ENCODE measurements at regions not wholly inside any gene's neighbourhood (a gene's known extent, or its start where the extent isn't known, plus 50 kb on each side); places are given as distances from the start of the nearest gene placed in this dataset.

DNA sequence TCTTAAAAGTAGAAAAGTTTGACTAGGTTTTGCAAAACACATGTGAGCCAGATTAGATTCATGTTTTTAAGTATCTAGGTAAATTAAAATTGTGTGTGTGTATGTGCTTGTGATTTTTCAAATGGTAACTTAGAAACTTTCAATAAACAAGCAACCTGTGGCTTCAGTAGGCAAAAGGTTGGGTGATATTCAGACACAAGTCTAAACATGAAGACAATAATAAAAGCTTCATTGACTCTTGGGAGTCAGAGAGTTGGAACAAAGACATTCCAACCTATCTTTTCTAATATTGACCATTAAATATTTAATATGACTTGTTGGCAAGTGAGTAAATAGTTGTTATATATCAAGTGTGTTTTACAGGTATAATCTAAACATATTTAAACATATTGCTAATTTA is 1049.6 kb upstream of the ADGRL4 start:
- DNase-seq = no peak
- no peak for ATAC-seq

DNA sequence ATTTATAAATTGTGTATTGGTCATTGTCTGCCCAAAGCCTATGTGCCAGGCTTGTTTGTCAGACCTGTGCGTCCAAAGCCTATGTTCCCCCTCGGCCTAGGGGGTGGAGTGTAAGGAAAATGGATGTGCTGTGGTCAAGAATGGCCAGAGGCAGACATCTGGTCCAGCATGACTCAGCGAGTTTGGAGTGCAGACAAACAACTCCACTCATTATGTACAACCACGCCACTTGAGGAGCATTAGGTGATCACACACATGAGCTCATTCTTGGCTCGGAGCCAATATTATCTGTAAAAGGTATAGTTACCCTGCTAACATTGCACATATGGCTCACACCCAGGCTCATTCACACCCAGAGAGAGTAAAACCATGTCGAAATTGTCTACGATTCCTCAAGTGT is 1047.6 kb upstream of the ADGRL4 start:
- no peak for ATAC-seq
- DNase-seq = no peak

DNA sequence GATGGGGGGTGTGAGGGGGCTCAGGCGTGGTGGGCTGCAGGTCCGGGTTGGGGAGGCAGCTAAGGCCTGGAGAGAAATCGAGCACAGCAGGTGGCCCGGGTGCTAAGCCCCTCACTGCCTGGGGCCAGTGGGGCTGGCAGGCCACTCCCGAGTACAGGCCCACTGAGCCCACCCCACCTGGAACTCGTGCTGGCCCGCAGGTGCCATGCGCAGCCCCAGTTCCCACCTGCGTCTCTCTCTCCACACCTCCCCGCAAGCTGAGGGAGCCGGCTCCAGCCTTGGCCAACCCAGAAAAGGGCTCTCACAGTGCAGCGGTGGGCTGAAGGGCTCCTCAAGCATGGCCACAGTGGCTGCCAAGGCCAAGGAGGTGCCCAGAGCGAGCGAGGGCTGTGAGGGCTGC is 1047.1 kb upstream of the ADGRL4 start:
- DNase-seq = no peak
- no peak for ATAC-seq

DNA sequence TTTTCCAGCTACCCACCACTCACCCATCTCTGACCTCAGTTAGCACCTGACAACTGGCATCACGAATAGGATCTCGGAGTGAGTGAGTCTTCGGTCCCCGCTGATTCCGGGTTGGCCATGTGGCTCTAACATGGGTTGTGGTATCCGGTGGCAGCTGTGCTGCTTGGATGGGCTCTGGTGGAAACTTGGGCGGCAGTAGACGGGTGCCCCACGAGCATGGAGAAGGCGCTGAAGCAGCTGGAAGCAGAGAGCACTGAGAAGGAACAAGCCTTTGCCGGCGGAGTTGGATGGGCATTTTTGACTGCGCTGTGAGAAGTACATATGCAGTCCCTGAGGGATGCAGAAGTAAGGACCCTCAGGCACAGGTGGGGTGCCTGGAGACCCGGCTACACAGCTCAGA is 1044.0 kb upstream of the ADGRL4 start:
- DNase-seq = no peak

DNA sequence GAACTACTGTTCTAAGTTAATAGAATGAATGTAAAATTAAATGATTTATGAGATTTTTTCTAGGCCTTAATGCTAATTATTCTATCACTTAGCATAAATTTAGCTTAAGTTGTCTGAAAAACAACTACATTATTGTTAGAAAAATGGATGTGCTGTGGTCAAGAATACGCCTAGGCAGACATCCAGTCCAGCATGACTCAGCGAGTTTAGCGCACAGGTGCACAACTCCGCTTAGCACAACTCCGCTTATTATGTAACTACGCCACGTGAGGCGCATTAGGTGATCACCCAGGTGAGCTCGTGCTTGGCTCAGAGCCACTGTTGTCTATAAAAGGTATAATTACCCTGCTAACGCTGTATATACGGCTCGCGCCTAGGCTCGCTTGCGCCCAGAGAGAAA is 1043.6 kb upstream of the ADGRL4 start:
- ATAC-seq = no peak
- DNase-seq = no peak

More for the DNA sequence above, 1044.0 kb upstream of the ADGRL4 start:
- no peak for ATAC-seq

DNA sequence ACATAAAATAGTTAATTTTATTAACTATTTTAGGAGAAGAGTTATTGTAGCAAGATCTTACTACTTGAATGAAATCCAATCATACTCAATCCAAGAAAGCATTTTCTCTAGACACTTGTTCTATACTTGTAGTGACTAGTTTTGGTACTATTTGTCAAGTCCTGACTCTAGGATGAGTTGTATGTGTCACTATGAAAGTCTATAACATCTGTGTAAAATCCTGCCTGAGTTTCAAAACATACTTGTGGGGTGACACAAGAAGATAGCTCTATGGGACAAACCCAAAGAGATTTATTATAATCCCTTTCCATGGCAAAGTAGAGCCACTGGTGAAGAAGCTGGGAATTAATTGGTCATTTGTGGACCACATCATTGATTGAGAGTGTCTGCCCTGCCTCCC is 1042.2 kb upstream of the ADGRL4 start:
- DNase-seq (no peak), ATAC-seq (no peak)

DNA sequence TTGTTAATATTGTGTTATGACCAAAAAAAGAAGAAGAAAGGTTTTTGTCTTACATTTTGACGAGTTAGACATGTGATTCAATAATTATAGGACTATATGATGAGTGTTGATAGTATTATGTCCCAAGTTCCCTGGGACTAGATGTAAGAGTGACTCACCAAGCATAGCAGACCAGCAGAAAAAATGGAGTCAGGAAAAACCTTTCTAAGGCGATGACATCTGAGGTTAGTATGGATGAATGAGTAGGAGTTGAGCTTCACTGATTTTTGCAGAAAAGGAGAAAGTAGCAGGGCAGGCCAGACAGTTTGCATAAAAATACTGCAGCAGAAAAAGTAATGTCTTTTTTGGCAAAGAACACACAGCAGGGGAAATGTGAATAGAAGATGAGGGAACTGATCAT is 1041.3 kb upstream of the ADGRL4 start:
- no peak for ATAC-seq
- DNase-seq = no peak

DNA sequence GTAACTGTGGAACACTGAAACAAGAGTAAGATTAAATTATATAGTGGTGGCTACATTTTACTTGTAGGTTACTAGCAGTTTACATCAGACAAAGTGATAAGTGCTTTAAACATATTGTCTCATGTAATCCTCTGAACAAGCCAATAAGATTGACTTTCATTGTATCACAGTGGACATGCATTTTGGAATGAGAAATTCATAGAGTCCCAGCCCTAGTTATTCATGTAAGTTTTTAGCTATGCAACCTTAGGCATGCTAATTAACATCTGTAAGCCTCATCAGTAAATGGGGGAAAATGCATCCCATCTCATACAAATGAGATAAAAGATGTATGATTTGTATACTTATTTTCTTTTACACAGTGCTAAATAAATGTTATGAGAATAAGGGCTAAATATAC is 1038.1 kb upstream of the ADGRL4 start:
- DNase-seq = no peak

DNA sequence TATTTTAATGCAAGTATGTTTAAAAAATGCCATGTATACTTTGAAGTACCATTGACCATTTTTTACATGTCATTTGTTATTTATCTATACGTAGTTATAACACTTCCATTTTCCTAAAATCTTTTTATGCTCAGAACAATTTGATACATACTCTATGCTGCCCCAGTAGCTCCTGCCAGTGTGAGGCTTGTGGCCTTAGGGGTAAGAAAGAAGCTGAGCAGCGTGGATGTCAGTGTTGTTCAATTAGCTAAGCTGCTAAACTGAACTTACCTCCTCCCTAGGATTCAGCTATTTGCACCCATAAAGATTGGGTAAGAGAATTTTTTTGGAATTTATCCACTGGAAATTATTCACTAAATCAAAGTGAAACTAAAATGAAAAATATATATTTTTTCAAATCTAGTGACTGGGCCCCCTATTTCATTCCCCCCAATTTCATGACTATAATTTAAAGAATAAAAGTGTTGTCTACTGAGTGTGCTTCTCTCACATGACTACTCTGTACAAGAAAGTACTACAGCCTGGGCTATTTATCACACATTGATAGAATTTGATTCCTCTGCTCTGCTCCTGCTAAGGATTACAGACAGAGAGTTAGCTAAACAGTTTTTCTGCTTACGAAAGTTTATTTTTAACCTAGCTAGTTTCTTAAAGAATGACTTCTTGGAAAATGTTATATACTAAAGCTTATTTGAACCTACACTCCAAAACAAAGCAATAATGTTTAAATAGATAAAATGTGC is 1030.3 kb upstream of the ADGRL4 start:
- DNase-seq = no peak
- no peak for ATAC-seq

More for the DNA sequence above, 1038.1 kb upstream of the ADGRL4 start:
- ATAC-seq = no peak

DNA sequence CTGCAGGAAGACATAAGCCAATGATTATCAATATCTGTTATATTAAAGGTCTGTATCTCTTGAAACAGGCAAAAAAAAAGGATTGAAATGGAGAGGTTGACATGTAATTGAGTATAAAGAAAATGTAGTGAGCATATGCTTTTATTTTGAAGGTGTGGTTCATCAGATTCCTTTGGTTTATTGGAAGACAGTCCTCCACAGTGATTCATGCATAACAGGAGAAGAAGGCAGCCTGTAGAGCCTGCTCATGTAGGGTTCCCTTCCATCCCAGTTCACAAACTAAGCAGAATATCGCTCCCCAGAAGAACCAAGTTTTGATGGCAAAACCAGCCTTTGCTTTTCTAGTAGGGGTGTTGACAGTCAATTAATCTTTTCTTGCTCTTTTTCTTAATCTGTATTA is 1016.8 kb upstream of the ADGRL4 start:
- no peak for ATAC-seq

DNA sequence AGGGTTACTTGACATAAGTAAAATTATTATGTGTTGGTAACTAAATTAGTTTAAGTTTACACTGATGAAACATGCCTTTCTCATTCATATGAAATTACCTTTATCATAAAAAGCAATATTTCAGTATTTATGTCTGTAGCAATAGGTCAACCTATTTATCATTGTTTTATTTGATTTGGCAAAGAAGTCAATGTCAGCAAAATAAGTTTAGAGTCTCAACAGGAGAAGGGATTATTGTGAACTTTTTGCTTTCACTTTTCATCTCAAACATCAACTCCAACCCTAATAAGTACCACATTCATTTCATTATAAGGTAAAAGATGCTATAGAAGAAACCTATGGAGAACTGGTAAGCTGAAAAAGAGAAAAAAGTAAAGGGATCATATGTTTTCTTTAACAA is 1015.4 kb upstream of the ADGRL4 start:
- DNase-seq = no peak

More for the DNA sequence above, 1016.8 kb upstream of the ADGRL4 start:
- DNase-seq = no peak

DNA sequence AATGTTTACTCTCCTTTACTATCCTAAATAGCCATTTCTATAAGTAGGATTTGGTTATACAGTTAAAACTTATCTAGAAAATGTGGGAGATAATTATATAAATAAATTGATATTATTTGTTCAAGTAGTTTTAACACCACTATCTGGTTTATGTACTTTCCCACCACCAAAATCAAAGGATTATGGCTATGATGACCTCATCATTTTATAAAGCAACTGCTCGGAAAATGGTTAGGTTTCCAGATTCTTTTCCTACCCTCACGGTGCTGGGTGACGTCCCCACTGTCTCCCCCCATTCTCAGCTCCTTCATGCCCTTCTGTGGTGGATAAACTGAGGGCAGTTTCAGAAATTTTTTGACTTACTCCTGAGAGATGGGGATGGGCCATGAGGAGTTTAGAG is 1011.8 kb upstream of the ADGRL4 start:
- DNase-seq (no peak), ATAC-seq (no peak)

More for the DNA sequence above, 1015.4 kb upstream of the ADGRL4 start:
- no peak for ATAC-seq

DNA sequence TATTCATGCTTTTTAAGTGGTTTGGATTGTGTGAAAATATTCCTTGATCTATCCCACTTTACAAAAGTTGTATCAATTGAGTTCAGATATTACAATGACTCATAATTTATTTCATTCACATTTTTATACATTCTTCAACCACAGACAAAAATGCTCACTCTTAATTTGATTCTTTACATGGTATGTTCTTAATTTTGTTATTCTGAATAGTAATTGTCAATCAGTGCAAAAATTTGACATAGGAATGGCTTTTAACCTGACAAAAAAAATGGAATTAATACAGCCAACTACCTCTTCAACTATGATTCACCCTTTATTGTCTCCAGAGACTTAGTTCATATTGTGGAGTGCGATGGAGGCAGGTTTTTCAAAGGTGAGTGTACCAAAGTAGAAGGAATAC is 1002.4 kb upstream of the ADGRL4 start:
- no peak for ATAC-seq
- DNase-seq = no peak

DNA sequence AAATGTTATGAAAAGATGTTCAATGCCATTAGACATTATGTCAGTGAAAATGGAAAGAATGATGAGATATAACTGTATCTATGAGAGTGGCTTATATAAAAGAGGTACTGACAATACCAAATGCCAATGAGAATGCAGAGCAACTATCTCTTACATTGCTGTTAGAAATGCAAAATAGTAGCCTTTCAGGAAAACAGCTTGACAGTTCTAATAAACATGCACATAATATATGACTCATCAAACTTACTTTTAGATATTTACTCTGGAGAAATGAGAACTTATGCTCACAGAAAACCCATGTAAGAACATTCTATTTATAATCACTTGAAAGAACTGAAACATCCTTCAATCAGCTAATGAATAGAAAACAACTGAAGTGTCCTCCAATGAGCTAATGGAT is 996.7 kb upstream of the ADGRL4 start:
- ATAC-seq (no peak), DNase-seq (no peak)

DNA sequence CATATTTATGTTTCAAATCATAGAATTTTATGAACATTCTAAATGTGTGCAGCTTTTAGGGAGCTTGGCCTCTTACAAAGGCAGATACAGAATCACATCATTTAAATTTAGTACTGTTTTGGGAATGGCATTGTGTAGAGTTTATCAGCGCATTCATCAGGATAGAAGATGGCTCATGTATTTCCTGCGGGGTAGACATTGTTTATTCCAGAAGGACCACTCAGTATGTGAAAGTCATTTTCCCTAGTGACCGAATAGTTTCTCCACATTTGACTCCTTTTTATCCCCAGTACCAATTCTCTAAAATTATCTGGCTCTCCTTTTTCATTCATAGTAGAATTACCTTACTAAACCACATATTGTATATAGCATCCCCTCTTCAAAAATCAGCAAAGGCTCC is 981.9 kb upstream of the ADGRL4 start:
- DNase-seq (no peak), ATAC-seq (no peak)

DNA sequence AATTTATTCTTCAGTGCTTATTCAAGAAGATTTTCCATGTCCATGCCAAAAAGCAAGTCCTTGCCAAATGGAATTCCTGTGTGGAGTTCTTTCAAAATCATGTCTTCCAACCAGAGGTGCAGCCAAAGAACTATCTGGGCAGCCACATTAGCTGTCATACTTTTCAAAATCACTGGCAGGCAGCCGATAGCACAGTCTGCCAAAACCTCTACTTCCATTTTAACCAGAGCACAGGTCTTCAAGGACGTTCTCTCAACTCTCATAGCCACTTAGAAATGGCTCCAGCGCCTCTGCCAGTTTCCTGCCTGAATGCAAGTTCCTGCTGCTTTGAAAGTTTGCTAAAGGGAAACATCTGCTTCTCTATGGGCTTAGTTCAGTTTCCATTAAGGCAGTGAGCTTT is 975.7 kb upstream of the ADGRL4 start:
- ATAC-seq = no peak
- DNase-seq = no peak

DNA sequence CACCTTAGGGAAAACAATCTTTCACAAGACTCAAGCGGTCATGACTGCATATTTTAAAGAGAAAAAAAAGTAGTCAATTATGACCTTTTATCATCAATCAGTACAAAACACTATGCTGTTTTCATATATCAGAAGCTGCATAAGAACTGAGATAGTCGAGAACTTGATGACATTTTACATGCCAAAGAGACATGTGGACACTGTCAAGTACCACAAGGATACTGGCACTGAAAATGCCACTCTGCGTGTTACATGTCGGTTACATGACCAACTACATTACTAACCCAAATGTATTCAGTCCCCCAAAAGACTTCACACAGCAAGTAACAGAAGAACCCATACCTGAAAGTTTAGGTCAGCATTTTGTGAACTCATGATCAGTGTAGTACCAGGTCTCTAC is 975.0 kb upstream of the ADGRL4 start:
- DNase-seq (no peak), ATAC-seq (no peak)

DNA sequence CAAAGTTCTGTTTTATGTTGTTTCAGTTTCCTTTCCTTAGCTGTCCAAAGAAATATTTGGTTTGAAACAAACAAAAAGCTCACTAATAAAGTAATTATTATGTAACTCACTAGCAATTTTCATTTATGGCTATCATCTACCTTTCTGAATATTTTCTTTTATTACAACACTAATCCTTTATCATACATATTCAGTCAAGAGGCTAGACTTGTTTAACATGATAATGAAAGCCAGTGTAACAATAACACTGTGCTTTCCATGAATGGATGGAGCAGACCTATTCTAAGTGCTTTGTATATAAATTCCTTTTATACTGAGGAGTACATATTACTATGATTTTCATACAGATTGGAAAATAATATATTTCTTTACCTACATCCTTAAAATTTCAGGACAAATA is 972.8 kb upstream of the ADGRL4 start:
- ATAC-seq (no peak), DNase-seq (no peak)

DNA sequence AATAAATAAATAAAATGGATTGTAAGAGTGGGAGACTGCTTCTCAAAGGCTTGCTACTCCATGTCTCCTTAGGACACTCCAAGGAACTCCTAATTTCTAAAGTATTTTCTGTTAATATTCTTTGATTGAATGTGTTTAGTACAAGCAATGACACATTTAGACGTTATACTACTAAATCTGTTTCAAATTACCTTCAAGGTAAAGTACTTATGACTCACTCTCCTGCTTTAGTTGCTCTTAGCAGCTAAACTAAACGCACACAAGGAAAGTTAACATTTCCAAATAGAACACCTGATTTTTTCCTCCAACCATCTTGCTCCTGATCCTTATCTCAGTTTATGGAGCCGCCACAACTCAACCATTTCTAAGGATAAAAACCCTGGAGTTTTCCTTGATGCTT is 969.8 kb upstream of the ADGRL4 start:
- no peak for ATAC-seq
- no peak for DNase-seq

DNA sequence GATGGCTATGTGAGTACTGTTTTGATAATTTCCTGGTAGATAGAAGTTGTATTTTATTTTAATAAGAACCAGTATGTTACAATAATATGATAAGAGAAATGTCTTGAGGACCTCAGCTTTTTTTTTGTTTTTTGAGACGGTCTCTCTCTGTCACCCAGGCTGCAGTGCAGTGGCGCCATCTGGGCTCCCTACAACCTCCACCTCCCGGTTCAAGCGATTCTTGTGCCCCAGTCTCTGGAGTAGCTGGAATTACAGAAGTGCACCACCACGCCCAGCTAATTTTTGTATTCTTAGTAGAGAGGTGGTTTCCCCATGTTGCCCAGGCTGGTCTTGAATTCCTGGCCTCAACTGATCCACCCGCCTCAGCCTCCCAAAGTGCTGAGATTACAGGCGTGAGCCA is 968.1 kb upstream of the ADGRL4 start:
- ATAC-seq (no peak), DNase-seq (no peak)

DNA sequence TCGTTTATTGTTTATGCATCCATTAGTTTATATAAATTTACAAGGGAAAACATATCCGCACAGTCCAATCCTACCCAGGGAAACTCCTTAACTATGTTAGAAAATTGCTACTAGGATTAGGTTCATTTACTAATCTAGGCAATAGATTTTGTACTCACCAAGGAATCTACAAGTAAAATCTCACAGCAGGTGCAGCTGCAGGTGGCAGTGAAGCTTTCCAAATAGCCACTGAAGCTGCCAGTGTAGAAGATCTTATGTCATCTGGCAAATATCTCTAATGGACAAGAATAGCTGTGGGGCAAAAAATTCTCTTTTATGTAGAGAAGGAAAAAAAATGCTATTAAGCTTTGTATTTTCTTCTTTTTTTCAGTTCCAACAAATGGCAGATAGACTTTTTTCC is 963.4 kb upstream of the ADGRL4 start:
- no peak for ATAC-seq
- no peak for DNase-seq

DNA sequence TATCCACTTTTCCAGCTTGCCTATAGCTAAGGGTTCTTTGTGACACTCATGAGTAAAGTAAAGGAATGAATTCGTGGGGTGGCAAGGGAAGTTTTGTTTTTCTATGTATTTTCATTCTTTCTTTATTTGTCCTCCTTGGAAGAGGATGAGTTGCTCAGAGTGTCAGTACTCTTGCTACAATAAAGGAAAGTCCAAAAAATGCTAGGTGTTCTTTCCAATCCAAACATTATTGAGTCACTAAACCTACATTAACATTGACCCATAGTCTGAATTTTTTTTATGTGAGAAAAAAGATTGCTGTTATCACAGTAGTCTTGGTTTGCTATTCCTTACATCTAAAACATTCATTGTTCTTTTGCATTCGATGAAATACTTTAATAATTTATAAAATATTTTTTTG is 959.9 kb upstream of the ADGRL4 start:
- DNase-seq (no peak), ATAC-seq (no peak)

DNA sequence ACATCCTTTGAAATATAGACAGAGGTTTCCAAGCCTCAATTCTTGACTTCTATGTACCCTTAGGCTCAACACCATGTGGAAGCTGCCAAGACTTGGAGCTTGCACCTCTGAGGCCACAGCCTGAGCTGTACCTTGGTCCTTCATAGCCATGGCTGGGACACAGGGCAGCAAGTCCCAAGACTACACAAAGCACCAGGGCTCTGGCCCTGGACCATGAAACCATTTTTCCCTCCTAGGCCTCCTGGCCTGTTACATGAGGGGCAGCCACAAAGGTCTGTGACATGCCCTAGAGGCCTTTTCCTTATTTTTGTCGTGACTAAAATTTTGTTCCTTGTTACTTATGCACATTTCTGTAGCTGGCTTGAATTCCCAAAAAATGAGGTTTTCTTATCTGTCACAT is 953.1 kb upstream of the ADGRL4 start:
- ATAC-seq (no peak), DNase-seq (no peak)

DNA sequence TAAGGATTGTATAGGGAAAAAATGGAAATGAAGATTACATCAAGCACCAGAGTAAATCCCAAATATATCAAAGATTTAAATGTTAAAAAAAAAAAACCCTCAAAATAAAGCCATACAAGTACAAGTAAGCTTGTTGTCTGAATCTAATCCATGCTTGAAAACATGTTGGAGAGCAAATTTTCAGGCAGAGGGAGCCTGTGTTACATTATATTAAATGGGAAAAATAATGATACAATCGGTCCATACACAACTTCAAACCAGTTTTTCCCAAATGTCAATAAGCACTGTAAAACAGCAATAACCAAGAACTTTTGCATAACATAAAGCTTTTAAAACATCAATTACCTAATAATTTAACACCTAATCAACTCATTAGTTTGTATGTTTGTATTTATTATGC is 949.4 kb upstream of the ADGRL4 start:
- no peak for ATAC-seq
- no peak for DNase-seq

DNA sequence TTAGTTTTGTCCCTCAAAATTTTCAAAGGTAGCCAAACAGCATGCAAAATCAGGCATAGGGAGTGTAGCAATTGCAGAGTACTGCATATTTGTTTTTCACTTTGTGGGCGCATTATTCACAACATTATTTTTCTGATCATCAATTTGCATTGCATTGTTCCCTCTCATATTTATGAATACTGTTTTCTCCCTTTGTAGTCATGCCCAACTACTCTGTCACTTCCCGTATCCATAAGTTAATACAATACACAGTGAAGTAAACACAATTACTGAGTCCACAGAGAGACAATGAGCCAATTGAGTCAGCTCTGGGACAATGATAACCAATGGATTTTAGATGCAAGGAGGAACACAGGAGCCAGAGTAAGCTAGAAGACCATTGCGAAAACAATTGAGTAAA is 944.0 kb upstream of the ADGRL4 start:
- ATAC-seq = no peak
- no peak for DNase-seq

All from stimulated activated naive CD8-positive, alpha-beta T cell treated with anti-CD3 and anti-CD28 coated beads, Interleukin-15, Interleukin-2, amounts not matched to agents 100 U/mL and 50 U/mL, for 24 hours (primary cell).